Esophagus (tissue), 2 donors: ENCODE measurements at regions not wholly inside any gene's neighbourhood (a gene's known extent, or its start where the extent isn't known, plus 50 kb on each side); places are given as distances from the start of the nearest gene placed in this dataset.

Experiments used
- H3K27ac ChIP-seq, 2 donors: one replicate each; pipeline ENCODE4 v1.5.1; 2013; ENCODE audit warnings: low read depth in 2 of 2, mild to moderate bottlenecking in 2 of 2, inconsistent platforms in 1 of 2, low read length in 1 of 2, moderate library complexity in 1 of 2
- H3K27me3 ChIP-seq, 2 donors: one replicate each; pipeline ENCODE4 v1.6.1; 2013; ENCODE audit warnings: low read length in 2 of 2, control low read depth in 1 of 2, mild to moderate bottlenecking in 1 of 2; ENCODE audit not compliant: insufficient read depth in 2 of 2, control insufficient read depth in 1 of 2
- H3K36me3 ChIP-seq, 2 donors: one replicate each; pipeline ENCODE4 v1.6.1; 2013; ENCODE audit warnings: low read length in 1 of 2; ENCODE audit not compliant: control insufficient read depth in 2 of 2, insufficient read depth in 2 of 2
- H3K4me1 ChIP-seq, 2 donors: one replicate each; pipeline ENCODE4 v1.6.1; 2013; ENCODE audit warnings: low read length in 1 of 2; ENCODE audit not compliant: control insufficient read depth in 2 of 2, insufficient read depth in 2 of 2
- H3K4me3 ChIP-seq, 2 donors: one replicate each; pipeline ENCODE4 v1.5.1; 2013; ENCODE audit warnings: low read length in 2 of 2, mild to moderate bottlenecking in 2 of 2, low read depth in 1 of 2, moderate library complexity in 1 of 2
- H3K9me3 ChIP-seq, 2 donors: one replicate each; pipeline ENCODE4 v1.6.1; 2013; ENCODE audit warnings: mild to moderate bottlenecking in 2 of 2, low read depth in 1 of 2, low read length in 1 of 2, moderate library complexity in 1 of 2; ENCODE audit not compliant: control insufficient read depth in 2 of 2, insufficient read depth in 1 of 2
- WGBS, 2 donors: extraction: QIAGEN DNeasy Blood & Tissue Kit; methylation state at CpG; one replicate each; pipeline ENCODE4 v1.1.7; 2013; 5-methylcytosine and 5-hydroxymethylcytosine counted together
- donor health status: healthy with polysubstance abuse.
- donor health status: Bipolar disorder and iron deficiency.

DNA sequence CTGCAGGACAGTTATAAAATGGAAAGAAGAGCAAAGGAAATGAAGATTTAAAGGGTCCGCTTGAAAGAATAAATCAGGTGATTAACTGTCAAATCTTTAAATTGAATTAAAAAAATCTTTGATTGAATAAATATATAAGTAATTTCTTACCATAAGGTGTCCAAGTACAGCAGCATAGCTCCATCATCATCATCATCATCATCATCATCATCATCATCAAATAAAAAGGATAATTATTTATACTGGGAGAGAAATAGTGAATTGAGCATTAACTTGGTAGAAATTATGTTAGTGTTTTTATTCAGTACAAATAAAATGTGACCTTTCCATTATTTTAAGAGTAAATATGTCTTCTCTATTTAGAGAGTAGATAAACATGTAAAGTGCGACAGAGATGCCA is 745.6 kb upstream of the MARCKS start:
- no peaks in the 10 kb centered on the region for H3K27me3 ChIP-seq
- WGBS, 2 donors, result 90 to 97% methylated on average over 2 of the region's 2 CpGs

DNA sequence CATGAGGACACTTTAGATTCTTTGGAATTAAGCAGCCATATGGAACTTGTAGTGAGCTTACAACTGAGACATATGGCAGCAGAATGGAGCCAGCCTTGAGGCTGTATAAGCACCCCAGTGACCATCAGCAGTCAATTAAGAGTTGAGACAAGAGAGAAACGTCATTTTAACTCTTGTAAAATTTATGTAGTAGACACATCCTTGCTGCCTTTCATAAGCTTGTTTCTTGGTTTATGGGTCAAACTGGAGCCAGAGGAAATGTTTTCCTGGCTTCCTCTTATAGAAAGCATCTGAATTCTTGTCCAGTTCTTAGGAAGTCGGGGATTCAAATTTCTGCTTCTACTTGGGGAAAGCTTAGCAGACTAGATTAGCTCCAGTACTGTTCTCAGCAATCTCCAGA is 745.1 kb upstream of the MARCKS start:
- H3K4me3 ChIP-seq, result no peak overlapping the region
- no peak overlapping the region for H3K27ac ChIP-seq
- 34 to 43% methylated on average over 2 of the region's 2 CpGs for WGBS, 2 donors
- H3K27me3 ChIP-seq, result no peaks in the 10 kb centered on the region
- H3K36me3 ChIP-seq, result no peaks in the 10 kb centered on the region
- no peaks in the 10 kb centered on the region for H3K9me3 ChIP-seq
- no peaks in the 10 kb centered on the region for H3K4me1 ChIP-seq

More for the DNA sequence above, 745.6 kb upstream of the MARCKS start:
- no peak overlapping the region for H3K4me3 ChIP-seq
- no peaks in the 10 kb centered on the region for H3K9me3 ChIP-seq
- no peaks in the 10 kb centered on the region for H3K4me1 ChIP-seq
- H3K36me3 ChIP-seq, result no peaks in the 10 kb centered on the region
- H3K27ac ChIP-seq, result no peak overlapping the region

- WGBS, 2 donors, result 85 to 91% methylated on average over 1 of the region's 1 CpG
- no peaks in the 10 kb centered on the region for H3K9me3 ChIP-seq
- no peaks in the 10 kb centered on the region for H3K4me1 ChIP-seq
- no peaks in the 10 kb centered on the region for H3K27me3 ChIP-seq
- no peak overlapping the region for H3K4me3 ChIP-seq
- no peak overlapping the region for H3K27ac ChIP-seq
- no peaks in the 10 kb centered on the region for H3K36me3 ChIP-seq
Measured at GRCh38 chr6:113115196-113115595, 741.9 kb upstream of the MARCKS start.

DNA sequence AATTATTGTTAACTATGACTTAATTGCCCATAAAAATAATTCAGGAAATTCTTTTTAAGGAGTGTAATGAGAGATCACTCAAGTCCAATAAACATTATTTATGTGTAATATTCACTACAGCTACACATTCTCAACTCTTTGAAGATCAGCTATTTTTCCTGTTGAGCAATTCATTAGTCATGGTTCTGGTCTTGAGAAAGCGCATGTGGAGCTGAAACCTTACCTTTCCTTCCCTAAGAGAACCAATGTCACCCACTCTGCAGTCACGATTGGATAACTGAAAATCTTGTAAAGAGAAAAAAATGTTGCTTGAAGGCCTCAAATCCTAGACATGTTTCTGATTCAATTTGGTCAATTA is 736.9 kb upstream of the MARCKS start:
- Histone ChIP-seq H3K27me3 (no peaks in the 10 kb centered on the region), H3K4me3 (no peak overlapping the region), H3K27ac (no peak overlapping the region), H3K36me3 (no peaks in the 10 kb centered on the region), H3K9me3 (no peaks in the 10 kb centered on the region), H3K4me1 (no peaks in the 10 kb centered on the region)
- 58 to 69% methylated on average over 2 of the region's 2 CpGs for WGBS, 2 donors

- no peak overlapping the region for H3K4me3 ChIP-seq
- WGBS, 2 donors, result 43 to 49% methylated on average over 7 of the region's 7 CpGs
- no peak overlapping the region for H3K27ac ChIP-seq
- no peaks in the 10 kb centered on the region for H3K9me3 ChIP-seq
- no peaks in the 10 kb centered on the region for H3K36me3 ChIP-seq
- H3K4me1 ChIP-seq, result no peaks in the 10 kb centered on the region
- H3K27me3 ChIP-seq, result no peaks in the 10 kb centered on the region
Measured at GRCh38 chr6:113120582-113121285, 736.4 kb upstream of the MARCKS start.

- WGBS, 2 donors, result 88 to 89% methylated on average over 2 of the region's 2 CpGs
- Histone ChIP-seq H3K4me1 (no peaks in the 10 kb centered on the region), H3K36me3 (no peaks in the 10 kb centered on the region), H3K27me3 (no peaks in the 10 kb centered on the region), H3K27ac (no peak overlapping the region), H3K9me3 (no peaks in the 10 kb centered on the region), H3K4me3 (no peak overlapping the region)
Measured at GRCh38 chr6:113121571-113121970, 735.6 kb upstream of the MARCKS start.

GRCh38 chr6:113122060-113122459 is 735.1 kb upstream of the MARCKS start:
- Histone ChIP-seq H3K27ac (no peak overlapping the region), H3K4me3 (no peak overlapping the region), H3K27me3 (no peaks in the 10 kb centered on the region), H3K4me1 (no peaks in the 10 kb centered on the region), H3K9me3 (no peaks in the 10 kb centered on the region), H3K36me3 (no peaks in the 10 kb centered on the region)
- WGBS, 2 donors, result 77 to 79% methylated on average over 1 of the region's 1 CpG

DNA sequence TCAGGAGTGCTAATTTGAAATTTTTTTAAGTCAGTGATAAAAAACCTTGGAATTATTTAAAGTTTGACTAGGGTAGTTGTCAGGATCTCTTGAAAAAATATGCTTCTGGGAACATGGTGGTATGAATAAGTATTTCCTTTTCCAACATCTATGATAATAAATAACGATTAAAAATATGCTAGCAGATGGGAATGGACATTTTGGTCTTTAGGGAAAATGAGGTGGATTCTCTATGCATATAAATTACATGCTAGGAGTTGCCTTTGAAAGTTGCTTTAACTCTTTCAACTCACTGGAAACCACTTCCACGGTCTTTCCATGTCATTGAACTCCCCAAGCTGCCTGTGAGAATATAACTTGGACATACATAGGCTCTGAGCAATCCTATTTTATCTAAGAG is 731.5 kb upstream of the MARCKS start:
- H3K27ac ChIP-seq, result no peak overlapping the region
- no peaks in the 10 kb centered on the region for H3K36me3 ChIP-seq
- no peaks in the 10 kb centered on the region for H3K4me1 ChIP-seq
- H3K9me3 ChIP-seq, result no peaks in the 10 kb centered on the region
- H3K4me3 ChIP-seq, result no peak overlapping the region
- no peaks in the 10 kb centered on the region for H3K27me3 ChIP-seq
- WGBS, 2 donors, result 75 to 78% methylated on average over 2 of the region's 2 CpGs

GRCh38 chr6:113127786-113128419 is 729.2 kb upstream of the MARCKS start:
- Histone ChIP-seq H3K4me1 (no peaks in the 10 kb centered on the region), H3K36me3 (no peaks in the 10 kb centered on the region), H3K9me3 (no peaks in the 10 kb centered on the region), H3K27ac (no peak overlapping the region), H3K4me3 (no peak overlapping the region), H3K27me3 (no peaks in the 10 kb centered on the region)
- 90 to 91% methylated on average over 5 of the region's 5 CpGs for WGBS, 2 donors

- Histone ChIP-seq H3K9me3 (no peaks in the 10 kb centered on the region), H3K4me3 (no peak overlapping the region), H3K27me3 (no peaks in the 10 kb centered on the region), H3K27ac (no peak overlapping the region), H3K36me3 (no peaks in the 10 kb centered on the region), H3K4me1 (no peaks in the 10 kb centered on the region)
- 77 to 80% methylated on average over 3 of the region's 3 CpGs for WGBS, 2 donors
Measured at GRCh38 chr6:113128661-113129060, 728.5 kb upstream of the MARCKS start.
